Head of caudate nucleus (tissue), 42 donors: ENCODE measurements at regions not wholly inside any gene's neighbourhood (a gene's known extent, or its start where the extent isn't known, plus 50 kb on each side); places are given as distances from the start of the nearest gene placed in this dataset.
"Not testable (repeated sequence)": the region's sequence is repeated elsewhere in the genome, so short reads cannot be mapped to it uniquely, and the experiment has no call there.

Source experiments
- DNase-seq, 42 donors: peaks; one replicate each; pipeline versions ENCODE4 v3.0.0 to v3.0.0-alpha.2; 2020 to 2021; ENCODE audit warnings: mixed read lengths in 7 of 42
- intact Hi-C: fragments of 100-400 bp; cut with DNase I; formaldehyde crosslinking; loops from one replicate; pipeline ENCODE4 v1.15.0; 2022

GRCh38 chr6:76671751-76672150 lies 599.3 kb upstream of the IMPG1 start:
- intact Hi-C loops, result no loop called here
- DNase-seq, result no peak

- no peak for DNase-seq
- intact Hi-C loops, result no loop called here
These were observed 571.8 kb upstream of the IMPG1 start for GRCh38 chr6:76644231-76644630.

GRCh38 chr6:76639941-76640340 lies 567.5 kb upstream of the IMPG1 start:
- no peak for DNase-seq
- intact Hi-C loops, result no loop called here

- DNase-seq, result no peak
- intact Hi-C loops, result no loop called here
These were observed 562.2 kb upstream of the IMPG1 start for GRCh38 chr6:76634695-76635094.

- no peak for DNase-seq
- intact Hi-C loops, result no loop called here
These were observed 560.8 kb upstream of the IMPG1 start for GRCh38 chr6:76633259-76633658.

- DNase-seq, result no peak
- intact Hi-C loops, result no loop called here
These were observed 559.2 kb upstream of the IMPG1 start for GRCh38 chr6:76631622-76632021.

GRCh38 chr6:76615395-76615794 lies 542.9 kb upstream of the IMPG1 start:
- no peak for DNase-seq
- intact Hi-C loops, result no loop called here

GRCh38 chr6:76612954-76613353 lies 540.5 kb upstream of the IMPG1 start:
- no peak for DNase-seq
- intact Hi-C loops, result no loop called here

- intact Hi-C loops, result no loop called here
- no peak for DNase-seq
These were observed 536.7 kb upstream of the IMPG1 start for GRCh38 chr6:76609160-76609559.

GRCh38 chr6:76594109-76594508 lies 521.6 kb upstream of the IMPG1 start:
- intact Hi-C loops, result no loop called here
- DNase-seq, result no peak

GRCh38 chr6:76593668-76594067 lies 521.2 kb upstream of the IMPG1 start:
- intact Hi-C loops, result no loop called here
- DNase-seq, result no peak

- intact Hi-C loops, result no loop called here
- no peak for DNase-seq
These were observed 520.1 kb upstream of the IMPG1 start for GRCh38 chr6:76592566-76592965.

- intact Hi-C loops, result no loop called here
- no peak for DNase-seq
These were observed 514.8 kb upstream of the IMPG1 start for GRCh38 chr6:76587271-76587670.

- DNase-seq, result no peak
These were observed 511.7 kb upstream of the IMPG1 start for GRCh38 chr6:76584121-76584520.

GRCh38 chr6:76578746-76579145 lies 506.3 kb upstream of the IMPG1 start:
- intact Hi-C loops, result no loop called here
- DNase-seq, result peak in 9 of 42 donors; percentile 2 to 52 (median 11)

More at GRCh38 chr6:76584121-76584520, 511.7 kb upstream of the IMPG1 start:
- intact Hi-C loops, result no loop called here

- DNase-seq, result no peak
- intact Hi-C loops, result no loop called here
These were observed 502.3 kb upstream of the IMPG1 start for GRCh38 chr6:76574746-76575145.

GRCh38 chr6:76565932-76566331 lies 493.5 kb upstream of the IMPG1 start:
- intact Hi-C loops, result no loop called here
- no peak for DNase-seq

- intact Hi-C loops, DNase-seq: not testable (repeated sequence)
These were observed 489.9 kb upstream of the IMPG1 start for GRCh38 chr6:76562371-76562770.

- DNase-seq, intact Hi-C loops: not testable (repeated sequence)
These were observed 488.6 kb upstream of the IMPG1 start for GRCh38 chr6:76560851-76561755.

GRCh38 chr6:76553256-76553655 lies 480.8 kb upstream of the IMPG1 start:
- no peak for DNase-seq
- intact Hi-C loops, result no loop called here

GRCh38 chr6:76552268-76552667 lies 479.8 kb upstream of the IMPG1 start:
- intact Hi-C loops, result no loop called here
- DNase-seq, result no peak
